Mesendoderm (in vitro differentiated cells): ENCODE measurements at regions not wholly inside any gene's neighbourhood (a gene's known extent, or its start where the extent isn't known, plus 50 kb on each side); places are given as distances from the start of the nearest gene placed in this dataset.

Source experiments
- DNase-seq: peaks from one replicate; pipeline ENCODE4 v3.0.0; 2013
- H2AK5ac ChIP-seq: 2 replicates; pipeline ENCODE4 v1.6.1; 2013; ENCODE audit warnings: low read length, inconsistent platforms
- H2BK120ac ChIP-seq: 2 replicates; pipeline ENCODE4 v1.6.1; 2013; ENCODE audit warnings: low read depth, mild to moderate bottlenecking, low read length, moderate library complexity, mixed read lengths
- H2BK15ac ChIP-seq: replicated peaks from 2 replicates; pipeline ENCODE4 v1.6.1; 2013; ENCODE audit warnings: low read depth, mild to moderate bottlenecking, moderate library complexity
- H2BK5ac ChIP-seq: 2 replicates; pipeline ENCODE4 v1.6.1; 2013; ENCODE audit warnings: low read length, inconsistent platforms
- H3K18ac ChIP-seq: 2 replicates; pipeline ENCODE4 v1.6.1; 2013; ENCODE audit warnings: mild to moderate bottlenecking, low read length, mixed read lengths
- H3K23ac ChIP-seq: one replicate; pipeline ENCODE4 v1.6.1; 2013; ENCODE audit warnings: low read length
- H3K27ac ChIP-seq: 2 replicates; pipeline ENCODE4 v1.5.1; 2013; ENCODE audit warnings: low read depth, mild to moderate bottlenecking, inconsistent platforms, low read length, moderate library complexity
- H3K27me3 ChIP-seq: 2 replicates; pipeline ENCODE4 v1.6.1; 2013; ENCODE audit warnings: low read length, control low read depth, mild to moderate bottlenecking, inconsistent platforms; ENCODE audit not compliant: insufficient read depth, poor library complexity
- H3K36me3 ChIP-seq: 2 replicates; pipeline ENCODE4 v1.6.1; 2013; ENCODE audit warnings: low read length, inconsistent platforms; ENCODE audit not compliant: control insufficient read depth, insufficient read depth
- H3K4ac ChIP-seq: one replicate; pipeline ENCODE4 v1.6.1; 2013; ENCODE audit warnings: low read depth, mild to moderate bottlenecking, low read length, moderate library complexity
- H3K4me1 ChIP-seq: 2 replicates; pipeline ENCODE4 v1.6.1; 2013; ENCODE audit warnings: low read depth, low read length, inconsistent platforms; ENCODE audit not compliant: control insufficient read depth
- H3K4me2 ChIP-seq: 2 replicates; pipeline ENCODE4 v1.6.1; 2013; ENCODE audit warnings: low read length
- H3K4me3 ChIP-seq: 2 replicates; pipeline ENCODE4 v1.5.1; 2013; ENCODE audit warnings: mild to moderate bottlenecking, low read length
- H3K56ac ChIP-seq: one replicate; pipeline ENCODE4 v1.6.1; 2013; ENCODE audit warnings: low read length
- H3K79me1 ChIP-seq: 2 replicates; pipeline ENCODE4 v1.6.1; 2013; ENCODE audit warnings: low read length, inconsistent platforms
- H3K79me2 ChIP-seq: 2 replicates; pipeline ENCODE4 v1.6.1; 2013; ENCODE audit warnings: mild to moderate bottlenecking, low read length; ENCODE audit not compliant: control insufficient read depth, insufficient read depth
- H3K9ac ChIP-seq: 2 replicates; pipeline ENCODE4 v1.6.1; 2013; ENCODE audit warnings: low read length, inconsistent platforms
- H4K5ac ChIP-seq: one replicate; pipeline ENCODE4 v1.6.1; 2013; ENCODE audit warnings: low read length
- H4K8ac ChIP-seq: one replicate; pipeline ENCODE4 v1.6.1; 2013; ENCODE audit warnings: low read depth, mild to moderate bottlenecking, control low read depth, low read length, moderate library complexity
- WGBS: extraction: QIAGEN DNeasy Blood & Tissue Kit; methylation state at CpG from one replicate; pipeline ENCODE4 v1.1.7; 2013; ENCODE audit warnings: low lambda C conversion rate, missing lambda C conversion rate; ENCODE audit not compliant: insufficient coverage; ENCODE audit errors: extremely low coverage; 5-methylcytosine and 5-hydroxymethylcytosine counted together

DNA sequence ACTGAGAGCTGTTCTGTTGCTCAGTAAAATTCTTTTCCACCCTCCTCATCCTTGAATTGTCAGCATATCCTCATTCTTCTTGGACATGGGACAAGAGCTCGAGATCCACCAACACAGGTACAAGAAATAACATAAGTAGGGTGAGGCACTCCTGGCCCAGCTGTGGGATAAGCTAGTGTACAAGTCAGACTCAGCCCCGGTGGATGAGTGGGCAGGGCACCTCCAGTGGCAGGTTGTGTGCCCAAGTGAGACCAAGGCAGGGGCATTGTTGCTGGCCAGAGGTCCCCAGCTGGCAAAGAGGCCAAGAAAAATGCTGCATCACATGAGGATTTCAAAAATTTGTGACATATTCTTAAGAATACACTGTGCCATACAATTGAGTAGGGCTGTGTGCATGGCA, 402.0 kb upstream of the ZWINT start:
- no peak overlapping the region for H4K5ac ChIP-seq
- no peak overlapping the region for H3K56ac ChIP-seq
- H3K27ac ChIP-seq, result no peak overlapping the region
- no peaks in the 10 kb centered on the region for H3K27me3 ChIP-seq
- H3K4me1 ChIP-seq, result no peaks in the 10 kb centered on the region
- H3K36me3 ChIP-seq, result no peaks in the 10 kb centered on the region
- H3K4me2 ChIP-seq, result no peak overlapping the region
- no peaks in the 10 kb centered on the region for H3K79me2 ChIP-seq
- no peak overlapping the region for H3K23ac ChIP-seq
- H2BK120ac ChIP-seq, result no peak overlapping the region
- no CpG with 5 or more reads among the region's 2 CpGs for WGBS
- no peaks in the 10 kb centered on the region for H3K79me1 ChIP-seq
- DNase-seq, result peak; percentile 15
- no peak overlapping the region for H2BK5ac ChIP-seq
- no peak overlapping the region for H3K4ac ChIP-seq
- no peak overlapping the region for H3K4me3 ChIP-seq
- H2AK5ac ChIP-seq, result no peak overlapping the region
- no peak overlapping the region for H3K18ac ChIP-seq
- H4K8ac ChIP-seq, result no peak overlapping the region
- no peak overlapping the region for H3K9ac ChIP-seq
- H2BK15ac ChIP-seq, result no peak overlapping the region

DNA sequence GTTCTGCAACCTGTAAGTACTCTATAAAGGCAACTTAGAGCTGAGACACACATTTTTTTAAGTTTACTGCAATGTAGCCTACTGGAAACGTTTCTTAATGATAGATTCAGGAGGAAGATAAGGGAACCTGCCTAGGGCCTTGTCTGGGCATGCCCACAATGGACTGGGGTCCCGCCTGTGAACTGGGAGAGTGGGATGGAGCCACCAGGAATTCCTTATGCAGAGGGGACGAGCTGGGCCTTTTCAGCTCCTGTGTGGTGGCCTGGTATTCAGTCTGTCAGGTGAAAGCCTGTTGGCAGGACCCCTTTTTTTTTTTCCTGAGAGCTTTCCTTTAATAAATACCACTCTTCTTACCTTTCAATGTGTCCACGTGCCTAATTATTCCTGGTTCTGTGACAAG, 384.4 kb upstream of the ZWINT start:
- Histone ChIP-seq H3K4me1 (no peaks in the 10 kb centered on the region), H3K18ac (no peak overlapping the region), H3K27me3 (no peaks in the 10 kb centered on the region), H2AK5ac (no peak overlapping the region), H3K36me3 (no peaks in the 10 kb centered on the region), H2BK5ac (no peak overlapping the region), H2BK120ac (no peak overlapping the region), H2BK15ac (no peak overlapping the region), H3K4ac (peak overlapping the region; percentile 36), H3K23ac (no peak overlapping the region), H3K27ac (no peak overlapping the region), H3K9ac (no peak overlapping the region), H3K79me2 (no peaks in the 10 kb centered on the region), H3K4me3 (no peak overlapping the region), H4K8ac (no peak overlapping the region), H3K79me1 (no peaks in the 10 kb centered on the region), H3K56ac (no peak overlapping the region), H3K4me2 (no peak overlapping the region), H4K5ac (no peak overlapping the region)
- no CpG with 5 or more reads among the region's 4 CpGs for WGBS
- peak; percentile 4 for DNase-seq

DNA sequence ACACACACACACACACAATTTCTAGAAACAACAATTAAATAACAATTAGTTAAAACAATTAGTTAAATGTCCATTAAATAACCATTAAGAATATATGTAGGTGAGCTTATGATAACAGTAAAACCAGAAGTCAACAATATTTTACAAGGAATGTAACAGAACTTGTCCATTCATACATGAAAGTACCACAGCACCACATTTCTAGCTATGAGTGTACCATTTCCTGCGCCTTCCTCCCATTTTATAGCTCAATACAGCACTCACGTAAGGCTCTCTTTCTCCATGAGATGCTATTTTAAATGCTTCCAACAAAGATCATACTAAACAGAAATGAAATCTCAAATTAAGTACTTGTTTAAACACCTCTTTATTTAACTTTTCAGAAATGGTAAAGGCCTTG, 367.3 kb upstream of the ZWINT start:
- no peak overlapping the region for H4K5ac ChIP-seq

DNA sequence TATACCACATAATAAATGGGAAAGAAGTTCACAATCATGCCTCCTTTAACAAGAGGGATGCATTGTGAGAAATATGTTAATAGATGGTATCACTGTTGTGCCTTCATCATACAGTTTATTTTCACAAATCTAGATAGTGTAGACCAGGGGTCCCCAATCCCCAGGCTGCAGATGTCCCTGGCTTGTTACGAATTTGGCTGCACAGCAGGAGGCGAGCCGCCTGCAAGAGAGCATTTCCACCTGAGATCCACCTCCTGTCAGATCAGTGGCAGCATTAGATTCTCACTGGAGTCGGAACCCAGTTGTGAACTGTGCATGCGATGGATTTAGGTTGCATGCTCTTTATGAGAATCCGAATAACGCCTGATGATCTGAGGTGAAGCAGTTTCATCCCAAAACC, 361.9 kb upstream of the ZWINT start:
- H3K79me2 ChIP-seq, result no peaks in the 10 kb centered on the region
- H2BK120ac ChIP-seq, result no peak overlapping the region
- H3K27ac ChIP-seq, result no peak overlapping the region
- WGBS, result no CpG with 5 or more reads among the region's 7 CpGs
- no peak overlapping the region for H3K23ac ChIP-seq
- no peak overlapping the region for H3K18ac ChIP-seq
- no peak overlapping the region for H3K4me2 ChIP-seq
- H3K4me1 ChIP-seq, result no peaks in the 10 kb centered on the region
- peak; percentile 1 for DNase-seq
- no peak overlapping the region for H4K8ac ChIP-seq
- H3K79me1 ChIP-seq, result no peaks in the 10 kb centered on the region
- H3K56ac ChIP-seq, result no peak overlapping the region
- no peaks in the 10 kb centered on the region for H3K27me3 ChIP-seq
- no peaks in the 10 kb centered on the region for H3K36me3 ChIP-seq
- no peak overlapping the region for H2BK15ac ChIP-seq
- no peak overlapping the region for H3K4ac ChIP-seq
- H3K4me3 ChIP-seq, result no peak overlapping the region
- H3K9ac ChIP-seq, result no peak overlapping the region
- no peak overlapping the region for H2BK5ac ChIP-seq
- H2AK5ac ChIP-seq, result no peak overlapping the region
- no peak overlapping the region for H4K5ac ChIP-seq

More for the DNA sequence above, 367.3 kb upstream of the ZWINT start:
- no peak overlapping the region for H3K4me3 ChIP-seq
- no peaks in the 10 kb centered on the region for H3K79me1 ChIP-seq
- no peak overlapping the region for H2AK5ac ChIP-seq
- no peak overlapping the region for H2BK15ac ChIP-seq
- H3K18ac ChIP-seq, result no peak overlapping the region
- H3K4me1 ChIP-seq, result no peaks in the 10 kb centered on the region
- no peaks in the 10 kb centered on the region for H3K36me3 ChIP-seq
- no peak for DNase-seq
- no peak overlapping the region for H3K4ac ChIP-seq
- H3K4me2 ChIP-seq, result no peak overlapping the region
- H3K9ac ChIP-seq, result no peak overlapping the region
- no CpG with 5 or more reads among the region's 2 CpGs for WGBS
- no peaks in the 10 kb centered on the region for H3K27me3 ChIP-seq
- H4K8ac ChIP-seq, result no peak overlapping the region
- H3K27ac ChIP-seq, result no peak overlapping the region
- H3K56ac ChIP-seq, result no peak overlapping the region
- no peak overlapping the region for H3K23ac ChIP-seq
- H2BK120ac ChIP-seq, result no peak overlapping the region
- no peak overlapping the region for H2BK5ac ChIP-seq
- H3K79me2 ChIP-seq, result no peaks in the 10 kb centered on the region

DNA sequence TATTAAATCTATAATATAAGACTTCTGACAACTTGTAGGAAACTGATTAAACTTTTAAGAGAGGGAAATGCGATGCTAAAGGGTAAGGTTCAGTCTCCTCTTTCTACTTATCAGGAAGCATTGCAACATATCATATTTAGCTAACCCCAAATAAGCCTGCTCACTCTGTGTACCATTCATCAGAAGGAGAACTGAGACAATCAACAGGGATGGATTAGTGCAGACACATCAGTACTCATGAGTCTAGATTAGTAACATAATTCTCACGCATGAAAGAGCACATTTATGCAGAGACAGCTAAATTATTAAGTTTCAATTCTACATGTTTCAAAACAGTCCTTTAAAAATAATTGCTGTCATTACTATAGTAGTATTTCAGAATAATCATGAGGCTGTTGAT, 354.2 kb upstream of the ZWINT start:
- H3K23ac ChIP-seq, result no peak overlapping the region
- no peak overlapping the region for H2BK120ac ChIP-seq
- H4K8ac ChIP-seq, result no peak overlapping the region
- no peak for DNase-seq
- H3K27me3 ChIP-seq, result no peaks in the 10 kb centered on the region
- no peak overlapping the region for H2AK5ac ChIP-seq
- H3K4me1 ChIP-seq, result no peaks in the 10 kb centered on the region
- H2BK5ac ChIP-seq, result no peak overlapping the region
- H3K9ac ChIP-seq, result no peak overlapping the region
- H3K4ac ChIP-seq, result no peak overlapping the region
- H2BK15ac ChIP-seq, result no peak overlapping the region
- H3K79me2 ChIP-seq, result no peaks in the 10 kb centered on the region
- no peak overlapping the region for H3K4me3 ChIP-seq
- H3K4me2 ChIP-seq, result no peak overlapping the region
- no peak overlapping the region for H3K27ac ChIP-seq
- no peak overlapping the region for H3K18ac ChIP-seq
- no CpG with 5 or more reads among the region's 2 CpGs for WGBS
- no peak overlapping the region for H4K5ac ChIP-seq
- H3K56ac ChIP-seq, result no peak overlapping the region
- H3K36me3 ChIP-seq, result no peaks in the 10 kb centered on the region
- H3K79me1 ChIP-seq, result no peaks in the 10 kb centered on the region

DNA sequence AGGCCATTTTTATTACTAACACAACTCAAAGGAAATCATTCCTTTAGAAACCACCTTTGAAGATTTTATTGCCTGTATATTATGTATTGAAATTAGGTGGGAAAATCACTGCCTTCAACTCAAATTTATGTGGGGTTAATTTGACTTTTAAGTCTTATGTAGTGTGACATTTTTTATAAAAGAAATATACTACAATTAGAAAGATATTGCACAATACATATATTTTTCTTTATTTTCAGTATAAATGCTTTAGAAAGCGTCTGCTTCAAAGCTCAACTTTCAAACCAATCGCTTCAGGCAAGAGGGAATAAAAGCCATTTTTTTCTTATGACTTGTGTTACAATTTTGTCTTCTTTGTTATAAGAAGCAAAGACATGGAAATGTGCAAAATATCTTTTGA, 337.4 kb upstream of the ZWINT start:
- no peaks in the 10 kb centered on the region for H3K79me1 ChIP-seq
- no peak overlapping the region for H3K4ac ChIP-seq
- H3K56ac ChIP-seq, result no peak overlapping the region
- H4K8ac ChIP-seq, result no peak overlapping the region
- H2BK120ac ChIP-seq, result no peak overlapping the region
- no peaks in the 10 kb centered on the region for H3K79me2 ChIP-seq
- no peak overlapping the region for H3K18ac ChIP-seq
- no peak for DNase-seq
- no peak overlapping the region for H2AK5ac ChIP-seq
- no peaks in the 10 kb centered on the region for H3K4me1 ChIP-seq
- H3K36me3 ChIP-seq, result no peaks in the 10 kb centered on the region
- H3K4me3 ChIP-seq, result no peak overlapping the region
- H2BK15ac ChIP-seq, result no peak overlapping the region
- H4K5ac ChIP-seq, result no peak overlapping the region
- no peak overlapping the region for H3K23ac ChIP-seq
- H3K4me2 ChIP-seq, result no peak overlapping the region
- H3K27me3 ChIP-seq, result no peaks in the 10 kb centered on the region
- WGBS, result no CpG with 5 or more reads among the region's 2 CpGs
- H3K27ac ChIP-seq, result no peak overlapping the region
- H2BK5ac ChIP-seq, result no peak overlapping the region
- no peak overlapping the region for H3K9ac ChIP-seq
